Activated T-cell treated with anti-CD3 and anti-CD28 coated beads, Interleukin-2, amount 50 U/mL, for 72 hours (primary cell): ENCODE measurements at regions not wholly inside any gene's neighbourhood (a gene's known extent, or its start where the extent isn't known, plus 50 kb on each side); places are given as distances from the start of the nearest gene placed in this dataset.
A peak's percentile ranks its signal among the peaks of the same experiment; 100 is the strongest.

Source experiments
- ATAC-seq, 2 donors: fragments of 150-1000 bp; cut with Tn5 transposase; replicated peaks in 1 of 2; 2 replicates each; pipeline ENCODE4 v1.10.0; 2021; ENCODE audit warnings: moderate library complexity in 2 of 2, mild to moderate bottlenecking in 1 of 2
- DNase-seq, 2 donors: peaks; one replicate each; pipeline ENCODE4 v3.0.0; 2021 to 2022; ENCODE audit warnings: mixed read lengths in 1 of 2
- H3K27ac Mint-ChIP-seq: one replicate; pipeline ENCODE4 v1.8.0; 2022; ENCODE audit warnings: mild to moderate bottlenecking, moderate library complexity, mixed read lengths
- H3K27me3 Mint-ChIP-seq: one replicate; pipeline ENCODE4 v1.8.0; 2022; ENCODE audit warnings: low read depth, mixed read lengths
- H3K36me3 Mint-ChIP-seq, 2 donors: one replicate each; pipeline ENCODE4 v1.8.0; 2022; ENCODE audit warnings: mixed read lengths in 2 of 2, mild to moderate bottlenecking in 1 of 2; ENCODE audit not compliant: insufficient read depth in 2 of 2
- H3K4me1 Mint-ChIP-seq: one replicate; pipeline ENCODE4 v1.8.0; 2022; ENCODE audit warnings: low read depth, mixed read lengths
- H3K4me3 Mint-ChIP-seq, 2 donors: one replicate each; pipeline ENCODE4 v1.8.0; 2022; ENCODE audit warnings: mild to moderate bottlenecking in 2 of 2, mixed read lengths in 2 of 2, moderate library complexity in 2 of 2
- H3K9me3 Mint-ChIP-seq, 2 donors: one replicate each; pipeline ENCODE4 v1.8.0; 2022; ENCODE audit warnings: mixed read lengths in 2 of 2

DNA sequence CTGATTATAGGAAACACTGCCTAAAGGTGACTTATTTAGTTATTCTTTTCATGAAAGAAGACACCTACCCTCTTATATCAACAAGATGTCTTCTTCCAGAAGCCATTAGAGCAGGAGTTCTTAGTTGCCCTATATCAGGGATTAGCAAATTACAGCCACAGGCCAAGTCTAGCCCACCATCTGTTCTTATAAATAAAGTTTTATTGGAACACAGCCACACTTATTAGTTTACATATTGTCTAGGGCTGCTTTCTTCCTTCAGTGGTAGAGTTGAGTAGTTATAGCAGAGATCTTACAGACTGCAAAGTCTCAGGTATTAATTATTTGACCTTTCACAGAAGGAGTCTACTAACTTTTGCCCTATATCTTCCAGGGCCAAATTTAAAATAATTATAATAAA, 157.2 kb upstream of the NOCT start:
- peaks cover 0 to 4% of the 10 kb centered on the region in 2 donors for H3K9me3 Mint-ChIP-seq
- no peaks in the 10 kb centered on the region for H3K36me3 Mint-ChIP-seq
- DNase-seq (no peak), ATAC-seq (no peak)
- no peaks in the 10 kb centered on the region for H3K4me1 Mint-ChIP-seq
- no peak overlapping the region for H3K4me3 Mint-ChIP-seq
- peaks cover 29% of the 10 kb centered on the region for H3K27me3 Mint-ChIP-seq
- H3K27ac Mint-ChIP-seq, result no peak overlapping the region

GRCh38 chr4:138857416-138857815, 158.2 kb upstream of the NOCT start:
- ATAC-seq, result no peak
- Mint-ChIP-seq H3K4me1 (no peaks in the 10 kb centered on the region), H3K4me3 (no peak overlapping the region), H3K9me3 (peaks cover 1 to 5% of the 10 kb centered on the region in 2 donors), H3K36me3 (no peaks in the 10 kb centered on the region), H3K27ac (no peak overlapping the region), H3K27me3 (peaks cover 33% of the 10 kb centered on the region)
- DNase-seq, result no peak

DNA sequence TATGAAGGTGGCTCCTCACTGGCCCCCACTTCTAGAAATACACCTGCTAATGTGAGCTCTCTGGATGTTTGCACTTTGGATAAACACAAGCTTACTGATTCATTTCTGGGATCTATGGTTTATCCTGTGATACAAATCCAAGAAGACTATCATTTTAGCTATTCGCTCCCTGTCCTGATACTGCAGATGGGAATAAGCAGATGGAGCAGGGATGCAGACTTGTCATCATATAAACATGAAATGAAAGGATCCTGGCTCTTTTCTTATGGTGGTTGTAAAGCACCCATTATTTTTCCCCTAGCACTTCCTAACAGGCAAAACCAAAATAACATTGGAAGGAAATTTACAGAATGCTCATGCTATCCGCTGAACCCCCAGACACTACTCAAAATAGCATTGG, 162.9 kb upstream of the NOCT start:
- ATAC-seq (no peak), DNase-seq (no peak)
- Mint-ChIP-seq H3K4me1 (peaks cover 9% of the 10 kb centered on the region), H3K27ac (no peak overlapping the region), H3K36me3 (no peaks in the 10 kb centered on the region), H3K27me3 (peaks cover 24% of the 10 kb centered on the region), H3K9me3 (peaks cover 1 to 5% of the 10 kb centered on the region in 2 donors), H3K4me3 (no peak overlapping the region)

GRCh38 chr4:138851391-138852335, 163.9 kb upstream of the NOCT start:
- DNase-seq (no peak), ATAC-seq (no peak)
- Mint-ChIP-seq H3K4me1 (peaks cover 9% of the 10 kb centered on the region), H3K36me3 (no peaks in the 10 kb centered on the region), H3K27me3 (peaks cover 28% of the 10 kb centered on the region), H3K4me3 (no peak overlapping the region), H3K9me3 (peaks cover 1 to 5% of the 10 kb centered on the region in 2 donors), H3K27ac (no peak overlapping the region)

- H3K27ac Mint-ChIP-seq, result no peak overlapping the region
- no peaks in the 10 kb centered on the region for H3K9me3 Mint-ChIP-seq
- no peaks in the 10 kb centered on the region for H3K36me3 Mint-ChIP-seq
- no peak for DNase-seq
- peaks cover 22% of the 10 kb centered on the region for H3K27me3 Mint-ChIP-seq
- ATAC-seq, result no peak
- H3K4me1 Mint-ChIP-seq, result no peaks in the 10 kb centered on the region
- H3K4me3 Mint-ChIP-seq, result no peak overlapping the region
Observed at GRCh38 chr4:138845664-138846063, 169.9 kb upstream of the NOCT start.

DNA sequence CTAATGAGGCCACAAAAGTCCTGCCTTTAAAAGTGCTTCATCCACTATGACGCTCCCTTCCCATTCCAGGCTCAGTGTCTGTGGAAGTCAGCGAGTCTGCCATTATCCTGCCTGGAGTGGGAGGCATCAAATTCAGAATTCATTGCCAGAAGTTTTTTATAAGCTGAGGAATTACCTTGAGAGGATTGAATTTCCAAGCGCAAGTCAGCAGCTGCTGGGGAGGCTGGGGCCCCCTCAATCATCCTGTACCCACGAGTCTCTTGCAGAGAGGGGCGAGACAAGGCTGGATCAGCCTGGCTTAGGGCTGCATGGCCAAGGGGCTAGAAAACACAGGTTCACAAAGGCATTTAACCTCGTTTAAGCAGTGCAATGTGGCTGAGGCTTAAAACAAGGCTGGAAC, 170.5 kb upstream of the NOCT start:
- Mint-ChIP-seq H3K27ac (no peak overlapping the region), H3K27me3 (peaks cover 24% of the 10 kb centered on the region), H3K9me3 (no peaks in the 10 kb centered on the region), H3K4me1 (no peaks in the 10 kb centered on the region), H3K4me3 (no peak overlapping the region), H3K36me3 (no peaks in the 10 kb centered on the region)
- no peak for DNase-seq
- ATAC-seq, result no peak

DNA sequence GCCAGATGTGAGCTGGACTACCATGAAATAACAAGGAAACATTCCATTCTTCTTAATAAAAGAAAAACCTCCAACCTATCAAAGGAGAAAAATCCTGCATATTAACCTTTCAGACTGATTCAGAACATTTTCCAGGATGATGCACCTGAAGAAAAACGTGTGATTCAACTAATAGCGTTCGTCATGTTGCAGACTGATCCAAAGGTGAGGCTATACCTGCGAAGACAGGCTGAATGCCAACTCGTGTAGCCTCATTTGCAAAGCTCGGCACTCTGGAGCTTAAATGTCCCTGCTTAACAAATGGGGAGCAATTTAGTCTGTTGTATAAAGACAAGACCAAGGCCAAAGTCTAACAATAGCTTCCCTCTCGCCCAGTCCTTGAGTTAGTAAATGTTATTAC, 172.0 kb upstream of the NOCT start:
- Mint-ChIP-seq H3K36me3 (no peaks in the 10 kb centered on the region), H3K4me3 (no peak overlapping the region), H3K27ac (no peak overlapping the region), H3K9me3 (no peaks in the 10 kb centered on the region), H3K4me1 (no peaks in the 10 kb centered on the region), H3K27me3 (peaks cover 24% of the 10 kb centered on the region)
- ATAC-seq (no peak), DNase-seq (no peak)

DNA sequence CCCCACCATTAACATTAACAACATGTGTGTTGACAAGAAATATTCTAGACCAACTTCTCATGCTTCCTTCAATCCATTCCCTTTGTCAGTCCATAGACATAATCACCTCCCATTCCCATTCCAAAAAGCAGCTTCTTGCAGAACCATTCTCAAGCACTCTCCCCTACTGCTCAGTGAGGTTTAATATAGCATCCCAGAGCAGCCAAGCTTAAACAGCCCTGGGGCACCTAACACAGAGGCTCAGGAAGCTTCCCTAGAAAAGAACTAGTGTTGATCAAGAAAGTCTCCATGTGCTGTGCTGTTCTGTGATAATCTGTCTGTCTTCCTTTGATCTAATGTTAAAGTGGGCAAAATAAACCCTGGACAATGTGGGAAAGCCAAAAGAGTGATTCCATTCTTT, 174.2 kb upstream of the NOCT start:
- H3K4me3 Mint-ChIP-seq, result no peak overlapping the region
- DNase-seq (no peak), ATAC-seq (no peak)
- no peaks in the 10 kb centered on the region for H3K4me1 Mint-ChIP-seq
- H3K27me3 Mint-ChIP-seq, result peaks cover 18% of the 10 kb centered on the region
- no peaks in the 10 kb centered on the region for H3K9me3 Mint-ChIP-seq
- H3K36me3 Mint-ChIP-seq, result no peaks in the 10 kb centered on the region
- H3K27ac Mint-ChIP-seq, result no peak overlapping the region

GRCh38 chr4:138838251-138838650, 177.3 kb upstream of the NOCT start:
- H3K36me3 Mint-ChIP-seq, result no peaks in the 10 kb centered on the region
- H3K9me3 Mint-ChIP-seq, result no peaks in the 10 kb centered on the region
- ATAC-seq (no peak), DNase-seq (no peak)
- H3K4me3 Mint-ChIP-seq, result no peak overlapping the region
- H3K27ac Mint-ChIP-seq, result no peak overlapping the region
- no peaks in the 10 kb centered on the region for H3K4me1 Mint-ChIP-seq
- peaks cover 23% of the 10 kb centered on the region for H3K27me3 Mint-ChIP-seq

- H3K4me1 Mint-ChIP-seq, result peaks cover 6% of the 10 kb centered on the region
- H3K27ac Mint-ChIP-seq, result no peak overlapping the region
- peaks cover 16% of the 10 kb centered on the region for H3K27me3 Mint-ChIP-seq
- DNase-seq, result no peak
- H3K4me3 Mint-ChIP-seq, result no peak overlapping the region
- no peaks in the 10 kb centered on the region for H3K36me3 Mint-ChIP-seq
- H3K9me3 Mint-ChIP-seq, result no peaks in the 10 kb centered on the region
- no peak for ATAC-seq
Observed at GRCh38 chr4:138835832-138836533, 179.6 kb upstream of the NOCT start.

DNA sequence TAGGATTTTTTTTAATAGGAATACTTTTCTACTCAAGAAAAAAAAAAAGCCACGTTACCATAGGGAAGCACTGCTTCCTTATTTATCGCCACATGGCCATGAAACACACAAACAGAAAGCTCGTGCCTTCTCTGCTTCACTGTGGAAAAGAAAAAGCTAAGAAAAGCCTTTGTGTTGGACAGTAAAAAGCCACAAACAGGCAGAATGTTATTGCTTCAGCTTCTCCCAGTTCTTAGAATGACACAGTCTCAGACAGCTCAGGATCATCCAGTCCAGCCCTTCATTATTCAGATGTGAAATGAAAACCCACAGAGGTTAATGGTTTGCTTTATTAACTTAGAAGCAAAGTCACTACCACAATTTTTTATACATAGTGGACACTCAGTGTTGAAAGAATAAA, 181.6 kb upstream of the NOCT start:
- Mint-ChIP-seq H3K27ac (no peak overlapping the region), H3K4me1 (peaks cover 6% of the 10 kb centered on the region), H3K9me3 (no peaks in the 10 kb centered on the region), H3K36me3 (no peaks in the 10 kb centered on the region), H3K4me3 (no peak overlapping the region), H3K27me3 (peaks cover 11% of the 10 kb centered on the region)
- ATAC-seq, result no peak
- DNase-seq, result no peak

GRCh38 chr4:138832563-138832962, 183.0 kb upstream of the NOCT start:
- Mint-ChIP-seq H3K4me1 (peaks cover 6% of the 10 kb centered on the region), H3K36me3 (no peaks in the 10 kb centered on the region), H3K27ac (no peak overlapping the region), H3K9me3 (no peaks in the 10 kb centered on the region), H3K27me3 (peaks cover 8% of the 10 kb centered on the region), H3K4me3 (no peak overlapping the region)
- peak; percentile 66 to 73 for ATAC-seq
- peak in 1 of 2 donors; percentile 2 for DNase-seq

GRCh38 chr4:138831948-138832347, 183.6 kb upstream of the NOCT start:
- no peaks in the 10 kb centered on the region for H3K9me3 Mint-ChIP-seq
- ATAC-seq, result no peak
- peaks cover 5% of the 10 kb centered on the region for H3K27me3 Mint-ChIP-seq
- no peak overlapping the region for H3K27ac Mint-ChIP-seq
- H3K36me3 Mint-ChIP-seq, result no peaks in the 10 kb centered on the region
- H3K4me3 Mint-ChIP-seq, result no peak overlapping the region
- DNase-seq, result no peak
- peaks cover 6% of the 10 kb centered on the region for H3K4me1 Mint-ChIP-seq
